Activated B cell treated with CpG ODN at 0.5 μM for 24 hours (primary cell): ENCODE measurements at regions not wholly inside any gene's neighbourhood (a gene's known extent, or its start where the extent isn't known, plus 50 kb on each side); places are given as distances from the start of the nearest gene placed in this dataset.

Experiments used
- ATAC-seq: fragments of 200-7000 bp; cut with Tn5 transposase; one replicate; pipeline ENCODE4 v1.10.0; 2021; ENCODE audit warnings: low read depth, mild to moderate bottlenecking, moderate library complexity
- CTCF ChIA-PET: fragments of 350-600 bp; sonication (Branson Sonifier 250); formaldehyde crosslinking; loops from one replicate; lab custom pipeline; 2021; ENCODE audit warnings: antibody characterized with exemption; lab: Charles Lee
- POLR2A ChIA-PET: fragments of 350-600 bp; sonication (Branson Sonifier 250); formaldehyde crosslinking; loops from one replicate; lab custom pipeline; 2021; ENCODE audit warnings: antibody characterized with exemption; lab: Charles Lee
- DNase-seq: peaks from one replicate; pipeline ENCODE4 v3.0.0; 2022
- H3K27ac Mint-ChIP-seq: one replicate; pipeline ENCODE4 v1.8.0; 2020; ENCODE audit warnings: mixed read lengths
- H3K27me3 Mint-ChIP-seq: one replicate; pipeline ENCODE4 v1.8.0; 2021; ENCODE audit warnings: mixed read lengths
- H3K36me3 Mint-ChIP-seq: one replicate; pipeline ENCODE4 v1.8.0; 2021; ENCODE audit warnings: low read depth, mixed read lengths
- H3K4me1 Mint-ChIP-seq: one replicate; pipeline ENCODE4 v1.8.0; 2021; ENCODE audit warnings: mixed read lengths
- H3K4me3 Mint-ChIP-seq: one replicate; pipeline ENCODE4 v1.8.0; 2020; ENCODE audit warnings: mild to moderate bottlenecking, mixed read lengths
- H3K9me3 Mint-ChIP-seq: one replicate; pipeline ENCODE4 v1.8.0; 2020; ENCODE audit warnings: mixed read lengths
- intact Hi-C: fragments of 100-400 bp; cut with micrococcal nuclease; formaldehyde crosslinking; loops from one replicate; pipeline ENCODE4 v1.15.1; 2024
- TF ChIP-seq, protein P1 (sequence below): fragments of 200-600 bp; IDR thresholded peaks from one replicate; pipeline ENCODE4 v1.8.0; 2022; ENCODE audit warnings: antibody characterized with exemption, mild to moderate bottlenecking

- Mint-ChIP-seq H3K36me3 (no peaks in the 10 kb centered on the region), H3K27ac (no peak overlapping the region), H3K4me1 (no peaks in the 10 kb centered on the region), H3K9me3 (no peaks in the 10 kb centered on the region), H3K4me3 (no peak overlapping the region), H3K27me3 (no peaks in the 10 kb centered on the region)
- intact Hi-C loops, result no loop called here
- DNase-seq, result no peak
- TF ChIP-seq, protein P1, sequence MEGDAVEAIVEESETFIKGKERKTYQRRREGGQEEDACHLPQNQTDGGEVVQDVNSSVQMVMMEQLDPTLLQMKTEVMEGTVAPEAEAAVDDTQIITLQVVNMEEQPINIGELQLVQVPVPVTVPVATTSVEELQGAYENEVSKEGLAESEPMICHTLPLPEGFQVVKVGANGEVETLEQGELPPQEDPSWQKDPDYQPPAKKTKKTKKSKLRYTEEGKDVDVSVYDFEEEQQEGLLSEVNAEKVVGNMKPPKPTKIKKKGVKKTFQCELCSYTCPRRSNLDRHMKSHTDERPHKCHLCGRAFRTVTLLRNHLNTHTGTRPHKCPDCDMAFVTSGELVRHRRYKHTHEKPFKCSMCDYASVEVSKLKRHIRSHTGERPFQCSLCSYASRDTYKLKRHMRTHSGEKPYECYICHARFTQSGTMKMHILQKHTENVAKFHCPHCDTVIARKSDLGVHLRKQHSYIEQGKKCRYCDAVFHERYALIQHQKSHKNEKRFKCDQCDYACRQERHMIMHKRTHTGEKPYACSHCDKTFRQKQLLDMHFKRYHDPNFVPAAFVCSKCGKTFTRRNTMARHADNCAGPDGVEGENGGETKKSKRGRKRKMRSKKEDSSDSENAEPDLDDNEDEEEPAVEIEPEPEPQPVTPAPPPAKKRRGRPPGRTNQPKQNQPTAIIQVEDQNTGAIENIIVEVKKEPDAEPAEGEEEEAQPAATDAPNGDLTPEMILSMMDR, result no peak
- CTCF ChIA-PET, result no interaction called here
- POLR2A ChIA-PET, result no interaction called here
- no peak for ATAC-seq
Measured at GRCh38 chrX:121135488-121136207, 88.2 kb downstream of the GLUD2 start.

DNA sequence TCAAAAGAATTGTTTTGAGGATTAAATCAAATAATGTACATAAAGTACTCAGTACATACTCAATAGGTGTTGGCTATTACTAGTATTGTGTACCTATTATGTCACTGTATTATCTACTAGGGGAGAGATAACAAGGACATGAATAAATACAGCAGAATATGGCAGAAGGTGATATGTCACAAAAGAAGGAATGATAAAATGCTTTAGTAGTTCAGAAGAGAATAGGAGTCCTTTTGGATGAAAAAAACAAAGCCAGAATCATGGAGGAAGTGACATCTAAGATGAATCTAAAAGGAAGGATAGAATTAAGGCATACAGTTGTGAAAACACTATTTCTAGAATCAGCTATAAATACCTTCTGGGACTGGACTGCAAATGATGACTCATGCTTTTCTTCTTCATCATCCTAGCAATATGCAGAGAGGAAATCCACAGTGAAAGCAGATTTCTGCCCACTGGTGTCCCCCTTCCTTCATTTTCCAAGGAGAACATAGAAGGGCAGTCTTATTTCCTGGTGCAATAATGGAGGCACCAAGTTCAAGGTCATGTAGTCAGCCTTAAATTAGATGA lies 98.7 kb downstream of the GLUD2 start:
- H3K9me3 Mint-ChIP-seq, result no peaks in the 10 kb centered on the region
- intact Hi-C loops, result no loop called here
- no peak for DNase-seq
- CTCF ChIA-PET, result no interaction called here
- TF ChIP-seq, protein P1, result no peak
- H3K4me1 Mint-ChIP-seq, result no peaks in the 10 kb centered on the region
- no peak overlapping the region for H3K4me3 Mint-ChIP-seq
- H3K27me3 Mint-ChIP-seq, result no peaks in the 10 kb centered on the region
- no peak for ATAC-seq
- no peaks in the 10 kb centered on the region for H3K36me3 Mint-ChIP-seq
- no peak overlapping the region for H3K27ac Mint-ChIP-seq
- POLR2A ChIA-PET, result no interaction called here

- ChIA-PET POLR2A (no interaction called here), CTCF (no interaction called here)
- H3K27me3 Mint-ChIP-seq, result no peaks in the 10 kb centered on the region
- H3K27ac Mint-ChIP-seq, result no peak overlapping the region
- DNase-seq (no peak), ATAC-seq (no peak)
- no peak overlapping the region for H3K4me3 Mint-ChIP-seq
- H3K36me3 Mint-ChIP-seq, result no peaks in the 10 kb centered on the region
- TF ChIP-seq, protein P1, result no peak
- no peaks in the 10 kb centered on the region for H3K9me3 Mint-ChIP-seq
- H3K4me1 Mint-ChIP-seq, result no peaks in the 10 kb centered on the region
- intact Hi-C loops, result no loop called here
Measured at GRCh38 chrX:121150217-121150616, 102.8 kb downstream of the GLUD2 start.

DNA sequence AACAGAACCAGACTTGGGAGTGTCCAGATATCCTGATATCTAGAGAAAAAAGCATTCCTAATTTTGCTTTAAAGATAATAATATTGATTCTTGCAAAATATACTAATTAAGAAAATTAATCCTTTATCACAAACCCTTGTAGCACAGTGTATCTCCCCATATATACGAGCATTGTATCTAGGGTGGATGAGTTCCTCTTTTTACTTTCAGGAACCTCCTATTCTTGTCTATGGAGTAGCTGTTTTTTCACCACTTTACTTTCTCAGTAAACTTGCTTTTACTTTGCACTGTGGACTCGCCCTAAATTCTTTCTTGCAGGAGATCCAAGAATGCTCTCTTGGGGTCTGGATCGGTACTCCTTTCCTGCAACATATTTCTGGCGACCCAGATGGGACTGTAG lies 103.9 kb downstream of the GLUD2 start:
- Mint-ChIP-seq H3K27me3 (no peaks in the 10 kb centered on the region), H3K4me1 (no peaks in the 10 kb centered on the region), H3K36me3 (no peaks in the 10 kb centered on the region), H3K9me3 (no peaks in the 10 kb centered on the region), H3K4me3 (no peak overlapping the region), H3K27ac (no peak overlapping the region)
- CTCF ChIA-PET, result no interaction called here
- POLR2A ChIA-PET, result no interaction called here
- DNase-seq (no peak), ATAC-seq (no peak)
- intact Hi-C loops, result no loop called here
- TF ChIP-seq, protein P1, result no peak

- no peaks in the 10 kb centered on the region for H3K9me3 Mint-ChIP-seq
- TF ChIP-seq, protein P1, result no peak
- no peak overlapping the region for H3K4me3 Mint-ChIP-seq
- ChIA-PET POLR2A (interaction anchor here (0.6 kb wide), 1 partner anchor 363 kb away, joined by 5 read pairs; no protein-coding TSS in a partner anchor), CTCF (no interaction called here)
- no peak for DNase-seq
- H3K27me3 Mint-ChIP-seq, result no peaks in the 10 kb centered on the region
- no peak overlapping the region for H3K27ac Mint-ChIP-seq
- H3K36me3 Mint-ChIP-seq, result no peaks in the 10 kb centered on the region
- ATAC-seq, result no peak
- H3K4me1 Mint-ChIP-seq, result no peaks in the 10 kb centered on the region
- intact Hi-C loops, result no loop called here
Measured at GRCh38 chrX:121154858-121155404, 107.5 kb downstream of the GLUD2 start.
